A673 (cell line): ENCODE measurements at regions not wholly inside any gene's neighbourhood (a gene's known extent, or its start where the extent isn't known, plus 50 kb on each side); places are given as distances from the start of the nearest gene placed in this dataset.
"Not testable (repeated sequence)": the region's sequence is repeated elsewhere in the genome, so short reads cannot be mapped to it uniquely, and the experiment has no call there.

ENCODE experiments used
- BruUV-seq: library from RNA; stranded (reverse); fragments of 400-500 nt; replicated peaks from 2 replicates; lab custom pipeline; 2021; lab: Mats Ljungman, UMichigan
- CTCF ChIA-PET: fragments of 300-600 bp; sonication (Branson Sonifier 250); formaldehyde crosslinking; loops from one replicate; lab custom pipeline; 2022; ENCODE audit warnings: antibody characterized with exemption; lab: Charles Lee
- POLR2A ChIA-PET: fragments of 300-600 bp; sonication (Branson Sonifier 250); formaldehyde crosslinking; loops from one replicate; lab custom pipeline; 2022; ENCODE audit warnings: antibody characterized with exemption; ENCODE audit not compliant: low non-redundant PET; lab: Charles Lee
- DNase-seq: peaks from one replicate; pipeline ENCODE4 v3.0.0-alpha.2; 2015; ENCODE audit warnings: low spot score
- H3K27ac ChIP-seq: fragments of 200-600 bp; sonication (generic); 2 replicates; pipeline ENCODE4 v1.5.1; 2016; ENCODE audit warnings: mixed run types, low read depth, mild to moderate bottlenecking, mixed read lengths, antibody characterized with exemption, low read length; ENCODE audit not compliant: poor library complexity, severe bottlenecking
- H3K27me3 ChIP-seq: fragments of 200-600 bp; sonication (generic); replicated peaks from 2 replicates; pipeline ENCODE4 v1.6.1; 2017; ENCODE audit warnings: mixed run types, low read depth, mild to moderate bottlenecking, mixed read lengths, antibody characterized with exemption, low read length; ENCODE audit not compliant: insufficient read depth, poor library complexity
- H3K36me3 ChIP-seq: fragments of 200-600 bp; sonication (generic); 2 replicates; pipeline ENCODE4 v1.6.1; 2016; ENCODE audit warnings: mixed run types, mild to moderate bottlenecking, mixed read lengths, antibody characterized with exemption, low read length; ENCODE audit not compliant: insufficient read depth, poor library complexity, severe bottlenecking
- H3K4me1 ChIP-seq: fragments of 200-600 bp; sonication (generic); 2 replicates; pipeline ENCODE4 v1.6.1; 2017; ENCODE audit warnings: mixed run types, mild to moderate bottlenecking, mixed read lengths, antibody characterized with exemption, low read length; ENCODE audit not compliant: insufficient read depth, poor library complexity, severe bottlenecking
- H3K4me3 ChIP-seq: fragments of 200-600 bp; sonication (generic); 2 replicates; pipeline ENCODE4 v1.5.1; 2016; ENCODE audit warnings: low read depth, mixed run types, mild to moderate bottlenecking, mixed read lengths, low read length; ENCODE audit not compliant: poor library complexity, severe bottlenecking
- H3K9me3 ChIP-seq: fragments of 200-600 bp; sonication (generic); 2 replicates; pipeline ENCODE4 v1.6.1; 2016; ENCODE audit warnings: mixed run types, low read depth, mild to moderate bottlenecking, mixed read lengths, antibody characterized with exemption, low read length; ENCODE audit not compliant: poor library complexity, severe bottlenecking
- CTCF ChIP-seq: fragments of 300-800, 200-600 bp; sonication (generic); conservative IDR thresholded peaks from 2 replicates; pipeline ENCODE4 v1.5.1; 2017; ENCODE audit warnings: low read depth, mild to moderate bottlenecking, antibody characterized with exemption, low read length, moderate library complexity, mixed read lengths
- EZH2 ChIP-seq: fragments of 200-600 bp; sonication (generic); IDR thresholded peaks from 2 replicates; pipeline ENCODE4 v1.6.1; 2017; ENCODE audit warnings: borderline replicate concordance, low read depth, mild to moderate bottlenecking, mixed read lengths, antibody characterized with exemption, low read length; ENCODE audit not compliant: poor library complexity, severe bottlenecking
- intact Hi-C: fragments of 100-400 bp; cut with micrococcal nuclease; formaldehyde crosslinking; loops from one replicate; pipeline ENCODE4 v1.10.0; 2022; ENCODE audit not compliant: unreplicated experiment

- ChIA-PET CTCF (no interaction called here), POLR2A (no interaction called here)
- Histone ChIP-seq H3K4me1 (no peaks in the 10 kb centered on the region), H3K9me3 (no peaks in the 10 kb centered on the region), H3K4me3 (no peak overlapping the region), H3K27me3 (no peaks in the 10 kb centered on the region), H3K36me3 (no peaks in the 10 kb centered on the region), H3K27ac (no peak overlapping the region)
- no peak for DNase-seq
- no TSS peak for BruUV-seq
- TF ChIP-seq EZH2, result no peak
- no peak for TF ChIP-seq CTCF
- intact Hi-C loops, result loop anchor here (10.0 kb wide), 1 partner anchor 1125 kb away; no protein-coding TSS in a partner anchor
Observed at GRCh38 chr14:82689948-82690347, 1156.3 kb upstream of the SEL1L start.

DNA sequence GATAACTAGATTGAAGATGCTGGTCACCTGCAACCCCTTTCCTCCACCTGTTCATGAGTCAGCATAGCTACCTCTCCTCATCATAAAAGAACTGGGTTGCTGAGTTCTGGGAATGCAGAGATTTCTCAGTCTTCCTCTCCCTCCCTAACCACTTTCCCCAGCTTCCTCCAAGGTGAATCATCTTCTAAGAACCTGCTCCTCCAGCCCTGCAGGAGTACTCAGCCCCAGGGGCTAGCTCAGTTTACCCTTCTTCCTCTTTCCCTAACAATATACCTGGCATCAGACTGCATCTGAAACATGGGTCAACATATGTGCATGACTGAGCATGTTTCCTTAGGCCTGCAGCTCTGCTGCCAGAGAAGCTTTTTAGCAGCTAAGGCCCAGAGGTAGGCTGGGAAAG lies 1157.5 kb upstream of the SEL1L start:
- H3K27me3 ChIP-seq, H3K27ac ChIP-seq, H3K4me3 ChIP-seq, DNase-seq, POLR2A ChIA-PET, CTCF ChIA-PET, H3K36me3 ChIP-seq, H3K4me1 ChIP-seq, BruUV-seq, H3K9me3 ChIP-seq: not testable (repeated sequence)
- intact Hi-C loops, result loop anchor here (10.0 kb wide), 1 partner anchor 1126 kb away; no protein-coding TSS in a partner anchor

DNA sequence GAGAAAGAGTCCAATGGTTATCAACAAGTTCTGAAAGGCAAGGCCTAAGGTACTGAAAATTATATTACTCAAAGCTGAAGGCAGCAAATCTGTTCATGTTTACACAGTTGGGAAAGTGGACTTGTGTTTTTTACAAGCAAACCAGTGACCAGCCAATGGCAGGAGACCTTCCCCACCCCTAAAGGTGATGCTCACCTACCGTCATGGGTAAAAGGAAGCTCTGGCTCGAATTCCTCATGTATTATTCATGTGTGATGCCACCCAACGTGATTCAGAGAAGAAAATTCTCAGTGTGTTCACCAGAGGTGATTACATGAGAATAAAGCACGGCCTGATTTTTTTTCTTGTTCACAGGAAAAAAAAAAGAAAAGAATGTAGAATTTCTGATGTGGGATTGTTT lies 1161.2 kb upstream of the SEL1L start:
- Histone ChIP-seq H3K27ac (no peak overlapping the region), H3K4me3 (no peak overlapping the region), H3K4me1 (no peaks in the 10 kb centered on the region), H3K9me3 (no peaks in the 10 kb centered on the region), H3K27me3 (no peaks in the 10 kb centered on the region), H3K36me3 (no peaks in the 10 kb centered on the region)
- no TSS peak for BruUV-seq
- intact Hi-C loops, result loop anchor here (10.0 kb wide), 1 partner anchor 1130 kb away; no protein-coding TSS in a partner anchor
- TF ChIP-seq CTCF, result no peak
- TF ChIP-seq EZH2, result no peak
- CTCF ChIA-PET, result no interaction called here
- no peak for DNase-seq
- POLR2A ChIA-PET, result no interaction called here

- DNase-seq, result no peak
- no peak overlapping the region for H3K4me3 ChIP-seq
- TF ChIP-seq EZH2 (no peak), CTCF (no peak)
- H3K27me3 ChIP-seq, result no peaks in the 10 kb centered on the region
- H3K36me3 ChIP-seq, result no peaks in the 10 kb centered on the region
- H3K4me1 ChIP-seq, result no peaks in the 10 kb centered on the region
- POLR2A ChIA-PET, result no interaction called here
- H3K9me3 ChIP-seq, result no peaks in the 10 kb centered on the region
- CTCF ChIA-PET, result no interaction called here
- BruUV-seq, result no TSS peak
- intact Hi-C loops, result loop anchor here (10.0 kb wide), 1 partner anchor 709 kb away; no protein-coding TSS in a partner anchor
- H3K27ac ChIP-seq, result no peak overlapping the region
Observed at GRCh38 chr14:82704218-82704617, 1170.6 kb upstream of the SEL1L start.
